AG04450 (cell line): ENCODE measurements at regions not wholly inside any gene's neighbourhood (a gene's known extent, or its start where the extent isn't known, plus 50 kb on each side); places are given as distances from the start of the nearest gene placed in this dataset.

Source experiments
- CTCF ChIA-PET: fragments of 300-600, 350-600 bp; formaldehyde crosslinking; extraction: SDS; loops from one replicate; lab custom pipeline; 2022; ENCODE audit warnings: antibody characterized with exemption, inconsistent platforms; lab: Charles Lee
- POLR2A ChIA-PET: fragments of 350-600 bp; formaldehyde crosslinking; extraction: SDS; loops from one replicate; lab custom pipeline; 2021; ENCODE audit warnings: antibody characterized with exemption, inconsistent platforms; lab: Yijun Ruan, JAX
- DNase-seq: peaks from one replicate; pipeline ENCODE4 v3.0.0-alpha.2; 2011; ENCODE audit warnings: low read depth, low spot score
- H3K27ac ChIP-seq: one replicate; pipeline ENCODE4 v1.5.1; 2012; ENCODE audit warnings: low read depth, low read length, control low read depth
- H3K27me3 ChIP-seq: one replicate; pipeline ENCODE4 v1.6.0; 2012; ENCODE audit warnings: low read length; ENCODE audit not compliant: control insufficient read depth, insufficient read depth
- H3K4me3 ChIP-seq: 2 replicates; pipeline ENCODE4 v1.5.1; 2011; ENCODE audit warnings: mild to moderate bottlenecking, low read depth, low read length, control low read depth
- H3K9me3 ChIP-seq: 2 replicates; pipeline ENCODE4 v1.5.1; 2012; ENCODE audit warnings: low read length; ENCODE audit not compliant: control insufficient read depth, insufficient read depth
- TF ChIP-seq, protein P1 (sequence below): IDR thresholded peaks from 2 replicates; pipeline ENCODE4 v1.5.1; 2011; ENCODE audit warnings: low read depth, low read length, control low read depth, inconsistent platforms

GRCh38 chrX:7399373-7399772 is 251.4 kb upstream of the PUDP start:
- TF ChIP-seq, protein P1, sequence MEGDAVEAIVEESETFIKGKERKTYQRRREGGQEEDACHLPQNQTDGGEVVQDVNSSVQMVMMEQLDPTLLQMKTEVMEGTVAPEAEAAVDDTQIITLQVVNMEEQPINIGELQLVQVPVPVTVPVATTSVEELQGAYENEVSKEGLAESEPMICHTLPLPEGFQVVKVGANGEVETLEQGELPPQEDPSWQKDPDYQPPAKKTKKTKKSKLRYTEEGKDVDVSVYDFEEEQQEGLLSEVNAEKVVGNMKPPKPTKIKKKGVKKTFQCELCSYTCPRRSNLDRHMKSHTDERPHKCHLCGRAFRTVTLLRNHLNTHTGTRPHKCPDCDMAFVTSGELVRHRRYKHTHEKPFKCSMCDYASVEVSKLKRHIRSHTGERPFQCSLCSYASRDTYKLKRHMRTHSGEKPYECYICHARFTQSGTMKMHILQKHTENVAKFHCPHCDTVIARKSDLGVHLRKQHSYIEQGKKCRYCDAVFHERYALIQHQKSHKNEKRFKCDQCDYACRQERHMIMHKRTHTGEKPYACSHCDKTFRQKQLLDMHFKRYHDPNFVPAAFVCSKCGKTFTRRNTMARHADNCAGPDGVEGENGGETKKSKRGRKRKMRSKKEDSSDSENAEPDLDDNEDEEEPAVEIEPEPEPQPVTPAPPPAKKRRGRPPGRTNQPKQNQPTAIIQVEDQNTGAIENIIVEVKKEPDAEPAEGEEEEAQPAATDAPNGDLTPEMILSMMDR: no peak
- Histone ChIP-seq H3K9me3 (no peaks in the 10 kb centered on the region), H3K4me3 (no peak overlapping the region), H3K27ac (no peak overlapping the region), H3K27me3 (no peaks in the 10 kb centered on the region)
- ChIA-PET POLR2A (no interaction called here), CTCF (no interaction called here)
- no peak for DNase-seq

- ChIA-PET POLR2A (no interaction called here), CTCF (no interaction called here)
- TF ChIP-seq, protein P1: no peak
- DNase-seq: no peak
- Histone ChIP-seq H3K27me3 (no peaks in the 10 kb centered on the region), H3K9me3 (no peaks in the 10 kb centered on the region), H3K4me3 (no peak overlapping the region), H3K27ac (no peak overlapping the region)
Observed at GRCh38 chrX:7390441-7390840, 242.5 kb upstream of the PUDP start.

DNA sequence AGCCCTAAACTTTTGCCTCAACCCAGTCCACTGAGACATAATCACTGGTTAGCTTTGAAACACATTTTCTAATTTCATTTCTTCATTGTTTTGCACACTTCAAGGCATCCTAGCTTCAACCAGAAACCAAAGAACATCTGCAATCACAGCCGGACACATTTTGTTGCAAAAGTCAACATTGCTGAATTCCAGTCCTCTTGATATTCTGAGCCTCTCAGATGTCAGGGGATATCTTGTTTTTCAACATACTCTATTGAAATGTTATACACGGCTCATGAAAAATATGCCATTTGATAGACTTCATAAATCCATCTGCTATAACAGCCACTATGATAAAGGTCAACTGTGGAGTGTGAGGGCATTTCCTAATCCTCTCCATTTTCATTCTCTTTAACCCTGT is 241.6 kb upstream of the PUDP start:
- ChIA-PET POLR2A (no interaction called here), CTCF (no interaction called here)
- DNase-seq: no peak
- TF ChIP-seq, protein P1: no peak
- Histone ChIP-seq H3K27ac (no peak overlapping the region), H3K9me3 (no peaks in the 10 kb centered on the region), H3K27me3 (no peaks in the 10 kb centered on the region), H3K4me3 (no peak overlapping the region)

GRCh38 chrX:7385131-7385530 is 237.2 kb upstream of the PUDP start:
- H3K27ac ChIP-seq: no peak overlapping the region
- no peak for DNase-seq
- POLR2A ChIA-PET: no interaction called here
- CTCF ChIA-PET: no interaction called here
- H3K9me3 ChIP-seq: no peaks in the 10 kb centered on the region
- no peak overlapping the region for H3K4me3 ChIP-seq
- H3K27me3 ChIP-seq: no peaks in the 10 kb centered on the region
- TF ChIP-seq, protein P1: no peak

GRCh38 chrX:7378406-7378805 is 230.5 kb upstream of the PUDP start:
- H3K27ac ChIP-seq: no peak overlapping the region
- peaks cover 12% of the 10 kb centered on the region for H3K9me3 ChIP-seq
- no peak overlapping the region for H3K4me3 ChIP-seq
- POLR2A ChIA-PET: no interaction called here
- no peaks in the 10 kb centered on the region for H3K27me3 ChIP-seq
- no peak for DNase-seq
- CTCF ChIA-PET: no interaction called here
- TF ChIP-seq, protein P1: no peak
